ENCODE measurements at regions not wholly inside any gene's neighbourhood (a gene's known extent, or its start where the extent isn't known, plus 50 kb on each side); places are given as distances from the start of the nearest gene placed in this dataset.
"Not testable (repeated sequence)": the region's sequence is repeated elsewhere in the genome, so short reads cannot be mapped to it uniquely, and the experiment has no call there.

GRCh38 chr2:145782607-145783006 is 1262.7 kb upstream of the ZEB2 start:
- not testable (repeated sequence) for DNase-seq

GRCh38 chr2:145777914-145778313 is 1258.0 kb upstream of the ZEB2 start:
- DNase-seq: no peak

DNA sequence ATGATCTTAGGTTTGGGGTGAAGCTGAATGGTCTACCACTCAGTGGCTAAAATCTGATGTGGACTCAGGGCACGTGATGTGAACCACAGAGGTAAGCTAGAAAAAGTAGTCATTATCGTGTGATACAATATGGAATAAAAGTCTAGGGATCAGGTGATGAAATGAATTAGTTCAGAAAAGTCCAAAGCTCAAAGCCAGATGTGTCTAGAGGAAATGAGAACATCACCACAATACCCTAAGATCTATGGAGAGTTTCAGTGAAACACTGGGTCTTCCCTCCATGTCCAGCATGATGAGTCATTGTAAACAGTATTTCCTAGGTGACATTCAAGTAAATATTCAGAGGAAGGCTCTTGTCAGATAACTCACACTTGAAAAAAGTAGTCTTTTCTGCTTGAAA is 1257.4 kb upstream of the ZEB2 start:
- DNase-seq: no peak

DNA sequence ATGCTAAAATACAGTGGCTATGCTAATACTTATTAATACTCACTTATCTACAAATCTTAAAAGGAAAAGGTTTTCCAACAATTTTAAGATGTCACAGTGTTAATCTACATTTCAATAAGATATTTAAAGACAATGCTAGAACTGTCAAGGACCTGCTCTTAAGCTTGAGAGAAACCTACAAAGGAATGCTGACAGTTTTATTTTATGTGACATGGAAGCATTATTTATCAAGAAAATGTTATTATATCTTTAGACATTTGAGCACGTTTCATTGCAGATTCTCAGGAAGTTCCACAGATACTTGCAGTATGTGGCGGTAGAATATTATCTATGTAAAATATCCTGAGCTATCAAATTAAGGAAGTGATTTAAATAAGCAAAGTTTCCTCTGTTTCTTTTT is 1255.7 kb upstream of the ZEB2 start:
- no peak for DNase-seq

GRCh38 chr2:145771525-145771924 is 1251.6 kb upstream of the ZEB2 start:
- DNase-seq: no peak

- DNase-seq: no peak
Observed at GRCh38 chr2:145769011-145769716, 1249.2 kb upstream of the ZEB2 start.

- DNase-seq: no peak
Observed at GRCh38 chr2:145765874-145766273, 1246.0 kb upstream of the ZEB2 start.

GRCh38 chr2:145764631-145765030 is 1244.7 kb upstream of the ZEB2 start:
- peak; percentile 71 for DNase-seq

GRCh38 chr2:145760781-145761649 is 1241.1 kb upstream of the ZEB2 start:
- DNase-seq: no peak

- DNase-seq: no peak
Observed at GRCh38 chr2:145759228-145759915, 1239.5 kb upstream of the ZEB2 start.

GRCh38 chr2:145757503-145758246 is 1237.8 kb upstream of the ZEB2 start:
- DNase-seq: no peak

- no peak for DNase-seq
Observed at GRCh38 chr2:145755019-145755837, 1235.3 kb upstream of the ZEB2 start.

- DNase-seq: no peak
Observed at GRCh38 chr2:145753966-145754365, 1234.0 kb upstream of the ZEB2 start.

GRCh38 chr2:145753041-145753608 is 1233.2 kb upstream of the ZEB2 start:
- DNase-seq: no peak

DNA sequence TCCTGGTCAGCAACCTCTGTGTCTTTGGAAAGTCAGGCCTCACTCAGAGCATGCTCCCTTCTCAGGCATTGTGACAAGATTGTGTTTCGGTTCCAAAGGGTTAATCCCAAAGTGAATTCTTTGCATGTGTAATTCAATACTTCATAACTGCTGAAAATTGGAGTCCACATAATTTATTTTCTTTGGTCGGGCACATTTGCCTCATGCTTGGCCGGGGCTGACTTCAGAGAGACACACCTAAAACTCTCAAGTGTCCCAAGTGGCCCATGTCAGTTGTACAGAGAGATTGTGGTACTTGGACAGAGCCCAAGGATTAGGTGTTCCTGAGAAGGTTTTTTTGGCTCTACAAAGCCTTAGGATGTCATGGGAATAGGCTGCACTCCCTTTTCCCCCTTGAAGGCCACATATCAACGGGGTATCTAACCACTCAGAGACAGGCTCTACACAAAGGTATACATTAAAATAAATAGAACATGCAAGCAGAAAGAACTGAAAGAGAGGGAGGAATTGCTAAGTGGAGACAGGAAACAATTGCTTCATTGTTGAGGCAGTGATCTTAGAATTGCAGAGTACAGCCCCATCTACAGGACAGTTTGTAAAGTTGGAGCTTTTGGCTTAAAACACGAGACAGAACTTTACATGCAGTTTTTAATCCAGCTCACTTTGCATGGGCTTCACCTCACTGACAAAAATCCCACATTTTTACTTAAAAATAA is 1232.3 kb upstream of the ZEB2 start:
- no peak for DNase-seq

GRCh38 chr2:145751629-145752028 is 1231.7 kb upstream of the ZEB2 start:
- DNase-seq: no peak

DNA sequence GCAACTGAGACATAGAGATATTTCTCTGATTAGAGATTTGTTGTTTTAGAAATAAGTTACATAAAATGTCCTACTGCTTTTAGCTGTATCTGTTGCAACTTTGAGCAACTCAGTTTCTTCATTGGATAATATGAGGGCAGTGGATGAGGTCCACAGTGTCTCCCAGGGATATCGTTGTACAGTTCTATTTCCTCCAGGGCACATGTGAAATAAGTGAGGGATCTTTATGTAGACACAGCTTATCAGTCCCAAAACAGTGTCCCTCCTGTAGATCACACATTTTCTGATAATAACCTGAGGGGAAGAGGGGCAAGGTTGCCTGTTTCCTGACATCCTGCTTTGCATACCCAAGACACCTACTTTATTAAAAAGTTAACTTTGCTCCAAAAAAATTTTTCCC is 1231.2 kb upstream of the ZEB2 start:
- no peak for DNase-seq

DNA sequence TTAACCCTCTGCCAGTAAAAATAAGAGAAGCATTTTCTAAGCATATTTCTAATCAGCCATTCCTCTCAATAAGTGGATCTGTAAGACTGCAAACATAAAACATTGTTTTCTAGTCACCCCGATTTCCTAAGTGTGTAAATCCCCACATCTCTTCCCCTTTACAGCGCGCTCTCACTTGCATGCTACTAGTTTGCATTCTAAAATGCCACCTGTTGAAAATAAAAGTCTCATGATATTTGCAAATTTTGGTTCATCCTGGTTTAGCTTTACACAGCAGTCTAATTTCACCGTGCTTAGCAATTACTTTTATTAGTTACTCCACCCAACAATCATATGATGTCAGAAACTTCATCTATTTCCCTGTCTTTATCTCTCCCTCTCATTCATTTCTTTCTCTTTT is 1230.7 kb upstream of the ZEB2 start:
- DNase-seq: no peak

GRCh38 chr2:145750144-145750543 is 1230.2 kb upstream of the ZEB2 start:
- DNase-seq: no peak

GRCh38 chr2:145749556-145749955 is 1229.6 kb upstream of the ZEB2 start:
- no peak for DNase-seq

DNA sequence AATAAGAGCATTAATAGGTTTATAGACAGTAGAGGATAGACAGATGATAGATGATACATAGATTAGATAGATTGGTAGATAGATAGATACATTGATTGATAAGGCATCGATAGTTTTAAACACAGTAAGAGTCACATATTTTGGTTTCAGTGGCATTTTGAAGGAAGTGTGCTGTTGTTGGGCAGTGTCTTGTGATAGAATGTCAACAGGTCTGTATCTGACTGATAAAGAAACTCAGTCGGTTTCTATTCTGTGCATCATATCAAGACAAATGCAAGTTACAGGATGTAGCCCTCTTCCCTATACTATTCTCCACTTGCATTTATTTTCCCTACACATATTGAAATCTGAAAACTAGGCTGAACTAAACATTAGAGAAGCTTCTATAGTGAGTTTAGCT is 1229.0 kb upstream of the ZEB2 start:
- no peak for DNase-seq

All from NCI-H187 treated with DMSO at 0.1 percent for 48 hours (cell line).